Spleen (tissue), 7 donors: ENCODE measurements at regions not wholly inside any gene's neighbourhood (a gene's known extent, or its start where the extent isn't known, plus 50 kb on each side); places are given as distances from the start of the nearest gene placed in this dataset.

Experiments
- CTCF ChIP-seq, 11 experiments: fragments of 200-600 bp in 7 of 11; fragments of 450-650 bp in 4 of 11; sonication (generic) in 4 of 11; IDR thresholded peaks in 8 of 11; conservative IDR thresholded peaks in 3 of 11; 1 replicate in 7 of 11; 2 replicates in 4 of 11; pipeline versions ENCODE4 v1.4.0 to v1.8.0; 2016 to 2021; ENCODE audit warnings: antibody characterized with exemption in 11 of 11, inconsistent platforms in 4 of 11, mild to moderate bottlenecking in 1 of 11
- POLR2A ChIP-seq, 3 donors: fragments of 450-650 bp; IDR thresholded peaks; one replicate each; pipeline ENCODE4 v1.5.1; 2017; ENCODE audit warnings: antibody characterized with exemption in 3 of 3, mild to moderate bottlenecking in 1 of 3
- donor health status: DM: no; HTN: no; CAD: no; lungs with moderate emphysema.
- donor health status: DM: no; HTN: no; CAD: no.
- donor health status: DM: no; HTN: no; CAD: no.

- no peak for TF ChIP-seq CTCF (IDR thresholded peaks at IDR 0.05 in 8 of 11, conservative IDR thresholded peaks at IDR 0.05 in 3 of 11)
- TF ChIP-seq POLR2A (IDR thresholded peaks at IDR 0.05) = no peak
These were observed 1601.1 kb downstream of the SUCLG1 start for GRCh38 chr2:82857967-82858366.
